ENCODE measurements at regions not wholly inside any gene's neighbourhood (a gene's known extent, or its start where the extent isn't known, plus 50 kb on each side); places are given as distances from the start of the nearest gene placed in this dataset.

GRCh38 chr2:82487354-82487753 lies 1971.7 kb downstream of the SUCLG1 start:
- no peak for TF ChIP-seq USF1 (IDR thresholded peaks at IDR 0.05)
- no peak for TF ChIP-seq TEAD4 (IDR thresholded peaks at IDR 0.05)
- TF ChIP-seq EP300 (IDR thresholded peaks at IDR 0.05; ENCODE audit: borderline replicate concordance) = no peak
- TF ChIP-seq MAX (IDR thresholded peaks at IDR 0.05) = no peak
- no peak for TF ChIP-seq EGR1 (IDR thresholded peaks at IDR 0.05)
- no peak for TF ChIP-seq REST (IDR thresholded peaks at IDR 0.05; ENCODE audit: low read depth)
- no peak for TF ChIP-seq RAD21 (IDR thresholded peaks at IDR 0.05; ENCODE audit: low read depth)
- no peak for TF ChIP-seq TCF12 (IDR thresholded peaks at IDR 0.05; ENCODE audit: low read depth)
- no peak for TF ChIP-seq FOXM1 (IDR thresholded peaks at IDR 0.05; ENCODE audit: borderline replicate concordance, low read depth)
